HL-60 (cell line): ENCODE measurements at regions not wholly inside any gene's neighbourhood (a gene's known extent, or its start where the extent isn't known, plus 50 kb on each side); places are given as distances from the start of the nearest gene placed in this dataset.

Experiments used
- DNase-seq, 2 experiments: peaks; one replicate each; pipeline ENCODE4 v3.0.0-alpha.2; 2010 to 2020; ENCODE audit warnings: low read depth in 1 of 2, low spot score in 1 of 2
- H3K27ac ChIP-seq: fragments of 250-450 bp; sonication (Bioruptor Pico); replicated peaks from 2 replicates; pipeline ENCODE4 v1.5.1; 2020; ENCODE audit warnings: mild to moderate bottlenecking, moderate library complexity
- H3K27me3 ChIP-seq: fragments of 250-450 bp; sonication (Bioruptor Pico); 2 replicates; pipeline ENCODE4 v1.5.1; 2021; ENCODE audit warnings: mild to moderate bottlenecking, moderate library complexity; ENCODE audit not compliant: insufficient read depth, poor library complexity, severe bottlenecking
- H3K4me3 ChIP-seq: replicated peaks from 2 replicates; pipeline ENCODE4 v1.5.1; 2011; ENCODE audit warnings: mild to moderate bottlenecking, control low read depth, low read length; ENCODE audit not compliant: insufficient read depth
- GABPA ChIP-seq: IDR thresholded peaks from 2 replicates; pipeline ENCODE4 v1.6.1; 2012; ENCODE audit warnings: low read depth
- POLR2AphosphoS5 ChIP-seq: IDR thresholded peaks from 2 replicates; pipeline ENCODE4 v1.6.1; 2012; ENCODE audit warnings: low read depth
- SPI1 ChIP-seq: IDR thresholded peaks from 2 replicates; pipeline ENCODE4 v1.6.1; 2012; ENCODE audit warnings: low read depth, mild to moderate bottlenecking, borderline replicate concordance
- TF ChIP-seq, protein P1 (sequence below): IDR thresholded peaks from 2 replicates; pipeline ENCODE4 v1.6.1; 2012; ENCODE audit warnings: low read depth; ENCODE audit not compliant: insufficient replicate concordance
- TF ChIP-seq, protein P2 (sequence below): IDR thresholded peaks from one replicate; pipeline ENCODE4 v1.5.1; 2011; ENCODE audit warnings: low read length, control low read depth, inconsistent platforms; ENCODE audit not compliant: insufficient read depth

DNA sequence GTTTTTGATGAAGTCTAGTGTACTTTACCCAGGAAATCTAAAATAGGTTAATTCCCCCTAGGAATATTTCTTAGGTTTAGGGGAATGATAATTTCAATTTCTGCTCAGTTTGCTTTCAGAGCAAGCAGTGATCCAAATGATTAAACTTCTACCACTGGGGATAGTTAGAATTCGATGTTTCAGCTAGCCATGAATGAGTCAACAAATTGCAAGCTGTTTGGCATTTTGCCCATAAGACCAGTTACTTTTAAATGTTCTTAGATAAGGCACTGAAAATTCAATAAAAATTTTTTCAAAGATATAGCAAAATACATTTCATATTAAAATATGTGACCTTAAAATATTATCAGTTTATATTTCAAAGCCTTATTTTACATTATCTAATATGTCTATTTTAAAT, 993.6 kb downstream of the ARAP2 start:
- no peak for DNase-seq
- TF ChIP-seq, protein P1, sequence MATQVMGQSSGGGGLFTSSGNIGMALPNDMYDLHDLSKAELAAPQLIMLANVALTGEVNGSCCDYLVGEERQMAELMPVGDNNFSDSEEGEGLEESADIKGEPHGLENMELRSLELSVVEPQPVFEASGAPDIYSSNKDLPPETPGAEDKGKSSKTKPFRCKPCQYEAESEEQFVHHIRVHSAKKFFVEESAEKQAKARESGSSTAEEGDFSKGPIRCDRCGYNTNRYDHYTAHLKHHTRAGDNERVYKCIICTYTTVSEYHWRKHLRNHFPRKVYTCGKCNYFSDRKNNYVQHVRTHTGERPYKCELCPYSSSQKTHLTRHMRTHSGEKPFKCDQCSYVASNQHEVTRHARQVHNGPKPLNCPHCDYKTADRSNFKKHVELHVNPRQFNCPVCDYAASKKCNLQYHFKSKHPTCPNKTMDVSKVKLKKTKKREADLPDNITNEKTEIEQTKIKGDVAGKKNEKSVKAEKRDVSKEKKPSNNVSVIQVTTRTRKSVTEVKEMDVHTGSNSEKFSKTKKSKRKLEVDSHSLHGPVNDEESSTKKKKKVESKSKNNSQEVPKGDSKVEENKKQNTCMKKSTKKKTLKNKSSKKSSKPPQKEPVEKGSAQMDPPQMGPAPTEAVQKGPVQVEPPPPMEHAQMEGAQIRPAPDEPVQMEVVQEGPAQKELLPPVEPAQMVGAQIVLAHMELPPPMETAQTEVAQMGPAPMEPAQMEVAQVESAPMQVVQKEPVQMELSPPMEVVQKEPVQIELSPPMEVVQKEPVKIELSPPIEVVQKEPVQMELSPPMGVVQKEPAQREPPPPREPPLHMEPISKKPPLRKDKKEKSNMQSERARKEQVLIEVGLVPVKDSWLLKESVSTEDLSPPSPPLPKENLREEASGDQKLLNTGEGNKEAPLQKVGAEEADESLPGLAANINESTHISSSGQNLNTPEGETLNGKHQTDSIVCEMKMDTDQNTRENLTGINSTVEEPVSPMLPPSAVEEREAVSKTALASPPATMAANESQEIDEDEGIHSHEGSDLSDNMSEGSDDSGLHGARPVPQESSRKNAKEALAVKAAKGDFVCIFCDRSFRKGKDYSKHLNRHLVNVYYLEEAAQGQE, result no peak
- TF ChIP-seq GABPA (no peak), SPI1 (no peak), POLR2AphosphoS5 (no peak)
- TF ChIP-seq, protein P2, sequence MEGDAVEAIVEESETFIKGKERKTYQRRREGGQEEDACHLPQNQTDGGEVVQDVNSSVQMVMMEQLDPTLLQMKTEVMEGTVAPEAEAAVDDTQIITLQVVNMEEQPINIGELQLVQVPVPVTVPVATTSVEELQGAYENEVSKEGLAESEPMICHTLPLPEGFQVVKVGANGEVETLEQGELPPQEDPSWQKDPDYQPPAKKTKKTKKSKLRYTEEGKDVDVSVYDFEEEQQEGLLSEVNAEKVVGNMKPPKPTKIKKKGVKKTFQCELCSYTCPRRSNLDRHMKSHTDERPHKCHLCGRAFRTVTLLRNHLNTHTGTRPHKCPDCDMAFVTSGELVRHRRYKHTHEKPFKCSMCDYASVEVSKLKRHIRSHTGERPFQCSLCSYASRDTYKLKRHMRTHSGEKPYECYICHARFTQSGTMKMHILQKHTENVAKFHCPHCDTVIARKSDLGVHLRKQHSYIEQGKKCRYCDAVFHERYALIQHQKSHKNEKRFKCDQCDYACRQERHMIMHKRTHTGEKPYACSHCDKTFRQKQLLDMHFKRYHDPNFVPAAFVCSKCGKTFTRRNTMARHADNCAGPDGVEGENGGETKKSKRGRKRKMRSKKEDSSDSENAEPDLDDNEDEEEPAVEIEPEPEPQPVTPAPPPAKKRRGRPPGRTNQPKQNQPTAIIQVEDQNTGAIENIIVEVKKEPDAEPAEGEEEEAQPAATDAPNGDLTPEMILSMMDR, result no peak
- Histone ChIP-seq H3K27ac (no peak overlapping the region), H3K4me3 (no peak overlapping the region), H3K27me3 (no peaks in the 10 kb centered on the region)

DNA sequence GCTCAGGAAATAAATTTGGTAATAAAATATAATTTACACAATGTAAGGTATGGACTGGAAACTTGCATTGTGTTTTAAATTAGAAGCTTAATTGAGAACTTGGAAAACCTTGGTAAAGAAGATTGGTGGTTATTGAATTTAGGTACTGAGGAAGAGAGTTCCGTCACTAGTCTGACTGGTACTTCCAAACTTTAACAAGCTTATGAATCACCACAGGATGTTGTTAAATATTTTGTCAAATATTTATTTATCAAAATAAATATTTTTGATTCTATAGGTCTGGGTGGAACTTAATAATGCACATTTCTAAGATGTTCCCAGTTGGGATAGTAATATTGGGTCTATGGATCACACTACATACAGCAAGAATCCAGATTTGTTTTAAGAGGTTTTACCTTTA, 992.2 kb downstream of the ARAP2 start:
- H3K27me3 ChIP-seq, result no peaks in the 10 kb centered on the region
- TF ChIP-seq GABPA (no peak), SPI1 (no peak), POLR2AphosphoS5 (no peak)
- TF ChIP-seq, protein P1, result no peak
- TF ChIP-seq, protein P2, result no peak
- no peak for DNase-seq

DNA sequence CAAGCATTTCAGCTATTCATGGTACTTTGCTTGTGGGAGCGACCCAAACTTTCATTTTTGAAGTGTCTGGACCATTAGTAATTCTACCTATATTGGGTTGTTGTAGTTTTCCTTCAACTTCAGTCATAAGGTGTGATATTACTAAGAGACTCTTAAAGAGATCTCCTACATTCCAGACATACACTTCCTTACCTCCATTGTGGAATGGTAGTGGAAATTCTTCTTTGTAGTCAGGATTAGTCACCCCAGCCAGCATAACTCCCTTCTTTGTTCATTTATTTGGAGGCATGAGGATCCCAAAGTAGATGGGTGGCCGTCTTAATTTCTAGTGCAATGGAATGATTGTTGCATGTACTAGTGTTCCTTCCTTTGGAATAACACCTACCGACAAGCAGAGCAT, 991.4 kb downstream of the ARAP2 start:
- Histone ChIP-seq H3K4me3 (no peak overlapping the region), H3K27me3 (no peaks in the 10 kb centered on the region), H3K27ac (no peak overlapping the region)
- TF ChIP-seq, protein P2, result no peak
- TF ChIP-seq GABPA, result no peak
- TF ChIP-seq, protein P1, result no peak
- no peak for TF ChIP-seq SPI1
- TF ChIP-seq POLR2AphosphoS5, result no peak
- DNase-seq, result no peak

More for the DNA sequence above, 992.2 kb downstream of the ARAP2 start:
- Histone ChIP-seq H3K27ac (no peak overlapping the region), H3K4me3 (no peak overlapping the region)
